Gastroesophageal sphincter (tissue), 3 donors: ENCODE measurements at regions not wholly inside any gene's neighbourhood (a gene's known extent, or its start where the extent isn't known, plus 50 kb on each side); places are given as distances from the start of the nearest gene placed in this dataset.

Experiments used
- EP300 ChIP-seq: sonication (generic); formaldehyde crosslinking; IDR thresholded peaks from one replicate; pipeline ENCODE4 v1.6.1; 2017; ENCODE audit warnings: antibody characterized with exemption, mild to moderate bottlenecking
- POLR2A ChIP-seq, 2 donors: fragments of 450-650 bp; IDR thresholded peaks; one replicate each; pipeline ENCODE4 v1.6.1; 2017; ENCODE audit warnings: antibody characterized with exemption in 2 of 2, mild to moderate bottlenecking in 2 of 2, moderate library complexity in 1 of 2
- POLR2AphosphoS5 ChIP-seq: sonication (generic); formaldehyde crosslinking; IDR thresholded peaks from one replicate; pipeline ENCODE4 v1.6.1; 2017; ENCODE audit warnings: antibody characterized with exemption
- TF ChIP-seq, protein P1 (sequence below), 4 experiments: fragments of 200-600 bp in 2 of 4; fragments of 450-650 bp in 2 of 4; sonication (generic) in 1 of 4; IDR thresholded peaks; one replicate each; pipeline ENCODE4 v1.5.1; 2017 to 2019; ENCODE audit warnings: antibody characterized with exemption in 4 of 4, mild to moderate bottlenecking in 2 of 4, moderate library complexity in 2 of 4

- TF ChIP-seq, protein P1, sequence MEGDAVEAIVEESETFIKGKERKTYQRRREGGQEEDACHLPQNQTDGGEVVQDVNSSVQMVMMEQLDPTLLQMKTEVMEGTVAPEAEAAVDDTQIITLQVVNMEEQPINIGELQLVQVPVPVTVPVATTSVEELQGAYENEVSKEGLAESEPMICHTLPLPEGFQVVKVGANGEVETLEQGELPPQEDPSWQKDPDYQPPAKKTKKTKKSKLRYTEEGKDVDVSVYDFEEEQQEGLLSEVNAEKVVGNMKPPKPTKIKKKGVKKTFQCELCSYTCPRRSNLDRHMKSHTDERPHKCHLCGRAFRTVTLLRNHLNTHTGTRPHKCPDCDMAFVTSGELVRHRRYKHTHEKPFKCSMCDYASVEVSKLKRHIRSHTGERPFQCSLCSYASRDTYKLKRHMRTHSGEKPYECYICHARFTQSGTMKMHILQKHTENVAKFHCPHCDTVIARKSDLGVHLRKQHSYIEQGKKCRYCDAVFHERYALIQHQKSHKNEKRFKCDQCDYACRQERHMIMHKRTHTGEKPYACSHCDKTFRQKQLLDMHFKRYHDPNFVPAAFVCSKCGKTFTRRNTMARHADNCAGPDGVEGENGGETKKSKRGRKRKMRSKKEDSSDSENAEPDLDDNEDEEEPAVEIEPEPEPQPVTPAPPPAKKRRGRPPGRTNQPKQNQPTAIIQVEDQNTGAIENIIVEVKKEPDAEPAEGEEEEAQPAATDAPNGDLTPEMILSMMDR (IDR thresholded peaks at IDR 0.05) = no peak
- TF ChIP-seq POLR2A (IDR thresholded peaks at IDR 0.05) (no peak), EP300 (no peak), POLR2AphosphoS5 (no peak)
These were observed 73.5 kb upstream of the ST8SIA2 start for GRCh38 chr15:92320012-92320699.
